Right lobe of liver (tissue), 4 donors: ENCODE measurements at regions not wholly inside any gene's neighbourhood (a gene's known extent, or its start where the extent isn't known, plus 50 kb on each side); places are given as distances from the start of the nearest gene placed in this dataset.

Source experiments
- POLR2A ChIP-seq: fragments of 450-650 bp; IDR thresholded peaks from one replicate; pipeline ENCODE4 v1.6.1; 2017; ENCODE audit warnings: antibody characterized with exemption, mild to moderate bottlenecking
- TF ChIP-seq, protein P1 (sequence below), 4 donors: fragments of 200-600 bp in 3 of 4; fragments of 450-650 bp in 1 of 4; IDR thresholded peaks; one replicate each; pipeline versions ENCODE4 v1.5.1 to v1.8.0; 2016 to 2022; ENCODE audit warnings: antibody characterized with exemption in 4 of 4, mild to moderate bottlenecking in 2 of 4
- donor health status: DM: no; HTN: no; CAD: no.
- donor health status: DM: no; HTN: no; CAD: no.
- donor health status: DM: no; HTN: yes; CAD: no.

DNA sequence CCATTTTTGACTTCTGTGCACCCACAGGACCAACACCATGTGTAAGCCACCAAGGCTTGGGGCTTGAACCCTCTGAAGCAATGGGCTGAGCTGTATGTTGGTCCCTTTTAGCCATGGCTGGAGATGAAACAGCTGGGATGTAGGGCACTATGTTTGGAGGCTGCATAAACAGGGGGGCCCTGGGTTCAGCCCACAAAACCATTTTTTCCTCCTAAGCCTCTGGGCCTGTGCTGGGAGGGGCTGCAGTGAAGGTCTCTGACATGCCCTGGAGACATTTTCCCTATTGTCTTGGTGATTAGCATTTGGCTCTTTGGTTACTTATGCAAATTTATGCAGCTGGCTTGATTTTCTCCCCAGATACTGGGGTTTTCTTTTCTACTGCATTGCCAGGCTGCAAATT is 144.9 kb downstream of the ZNF326 start:
- TF ChIP-seq, protein P1, sequence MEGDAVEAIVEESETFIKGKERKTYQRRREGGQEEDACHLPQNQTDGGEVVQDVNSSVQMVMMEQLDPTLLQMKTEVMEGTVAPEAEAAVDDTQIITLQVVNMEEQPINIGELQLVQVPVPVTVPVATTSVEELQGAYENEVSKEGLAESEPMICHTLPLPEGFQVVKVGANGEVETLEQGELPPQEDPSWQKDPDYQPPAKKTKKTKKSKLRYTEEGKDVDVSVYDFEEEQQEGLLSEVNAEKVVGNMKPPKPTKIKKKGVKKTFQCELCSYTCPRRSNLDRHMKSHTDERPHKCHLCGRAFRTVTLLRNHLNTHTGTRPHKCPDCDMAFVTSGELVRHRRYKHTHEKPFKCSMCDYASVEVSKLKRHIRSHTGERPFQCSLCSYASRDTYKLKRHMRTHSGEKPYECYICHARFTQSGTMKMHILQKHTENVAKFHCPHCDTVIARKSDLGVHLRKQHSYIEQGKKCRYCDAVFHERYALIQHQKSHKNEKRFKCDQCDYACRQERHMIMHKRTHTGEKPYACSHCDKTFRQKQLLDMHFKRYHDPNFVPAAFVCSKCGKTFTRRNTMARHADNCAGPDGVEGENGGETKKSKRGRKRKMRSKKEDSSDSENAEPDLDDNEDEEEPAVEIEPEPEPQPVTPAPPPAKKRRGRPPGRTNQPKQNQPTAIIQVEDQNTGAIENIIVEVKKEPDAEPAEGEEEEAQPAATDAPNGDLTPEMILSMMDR (IDR thresholded peaks at IDR 0.05) = no peak
- TF ChIP-seq POLR2A = no peak
